Stomach (tissue), 4 donors: ENCODE measurements at regions not wholly inside any gene's neighbourhood (a gene's known extent, or its start where the extent isn't known, plus 50 kb on each side); places are given as distances from the start of the nearest gene placed in this dataset.

Experiments
- CTCF ChIP-seq, 7 experiments: fragments of 450-650 bp in 4 of 7; fragments of 200-600 bp in 3 of 7; sonication (generic) in 3 of 7; IDR thresholded peaks; one replicate each; pipeline ENCODE4 v1.5.1; 2016 to 2019; ENCODE audit warnings: antibody characterized with exemption in 7 of 7, control low read depth in 2 of 7, mild to moderate bottlenecking in 1 of 7
- EP300 ChIP-seq: sonication (generic); formaldehyde crosslinking; IDR thresholded peaks from one replicate; pipeline ENCODE4 v1.6.1; 2017; ENCODE audit warnings: antibody characterized with exemption
- POLR2A ChIP-seq, 4 donors: fragments of 450-650 bp; IDR thresholded peaks; one replicate each; pipeline ENCODE4 v1.6.1; 2016; ENCODE audit warnings: antibody characterized with exemption in 4 of 4, control low read depth in 2 of 4, mild to moderate bottlenecking in 1 of 4, moderate library complexity in 1 of 4
- POLR2AphosphoS5 ChIP-seq, 3 donors: sonication (generic); formaldehyde crosslinking; IDR thresholded peaks; one replicate each; pipeline ENCODE4 v1.6.1; 2016; ENCODE audit warnings: antibody characterized with exemption in 3 of 3

GRCh38 chr3:89974903-89975519 is 867.6 kb downstream of the EPHA3 start:
- TF ChIP-seq CTCF (IDR thresholded peaks at IDR 0.05), result no peak
- no peak for TF ChIP-seq POLR2AphosphoS5 (IDR thresholded peaks at IDR 0.05)
- TF ChIP-seq POLR2A (IDR thresholded peaks at IDR 0.05), result no peak
- TF ChIP-seq EP300, result no peak
